AG09319 (cell line): ENCODE measurements at regions not wholly inside any gene's neighbourhood (a gene's known extent, or its start where the extent isn't known, plus 50 kb on each side); places are given as distances from the start of the nearest gene placed in this dataset.

Experiments used
- DNase-seq: peaks from one replicate; pipeline ENCODE4 v3.0.0-alpha.2; 2010; ENCODE audit warnings: low read depth; ENCODE audit errors: extremely low read depth
- CTCF ChIP-seq: IDR thresholded peaks from 2 replicates; pipeline ENCODE4 v1.5.1; 2011; ENCODE audit warnings: low read depth, mild to moderate bottlenecking, inconsistent platforms, low read length, moderate library complexity

DNA sequence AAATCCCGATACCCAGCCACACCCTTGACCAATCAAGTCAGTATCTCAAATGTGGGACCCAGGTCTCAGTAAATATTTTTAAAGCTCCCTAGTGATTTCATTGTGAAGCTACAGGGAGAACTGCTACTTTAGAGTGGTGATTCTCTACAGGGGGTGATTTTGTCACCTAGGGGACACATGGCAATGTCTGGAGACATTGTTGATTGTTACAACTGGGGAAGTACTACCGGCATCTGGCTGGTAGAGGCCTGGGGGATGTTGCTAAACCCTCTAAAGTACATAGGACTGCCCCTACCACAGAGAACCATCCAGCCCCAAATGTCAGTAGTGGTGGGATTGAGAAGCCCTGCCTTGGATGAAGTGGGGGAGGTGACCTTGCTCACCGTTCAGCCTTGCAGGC is 152.9 kb downstream of the RPS24 start:
- TF ChIP-seq CTCF, result no peak
- DNase-seq, result no peak

DNA sequence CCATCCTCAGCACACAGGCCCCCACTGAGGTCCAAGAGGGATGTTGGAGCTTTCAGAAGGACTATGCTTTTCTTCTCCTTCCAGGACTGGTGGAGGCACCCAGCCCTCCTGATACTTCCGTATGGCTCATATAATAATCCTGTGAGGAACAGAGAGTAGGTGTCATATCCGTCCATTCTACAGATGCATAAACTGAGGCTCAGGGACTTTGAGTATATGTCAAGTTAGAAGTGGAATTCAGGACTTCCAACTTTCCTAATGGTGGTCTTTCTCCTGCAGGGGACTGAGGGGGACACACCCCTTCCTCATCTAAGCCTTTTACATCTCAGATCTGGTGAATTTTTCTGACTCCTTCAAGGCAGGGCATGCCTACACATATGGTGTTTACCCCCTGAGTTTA is 153.7 kb downstream of the RPS24 start:
- no peak for DNase-seq
- no peak for TF ChIP-seq CTCF

DNA sequence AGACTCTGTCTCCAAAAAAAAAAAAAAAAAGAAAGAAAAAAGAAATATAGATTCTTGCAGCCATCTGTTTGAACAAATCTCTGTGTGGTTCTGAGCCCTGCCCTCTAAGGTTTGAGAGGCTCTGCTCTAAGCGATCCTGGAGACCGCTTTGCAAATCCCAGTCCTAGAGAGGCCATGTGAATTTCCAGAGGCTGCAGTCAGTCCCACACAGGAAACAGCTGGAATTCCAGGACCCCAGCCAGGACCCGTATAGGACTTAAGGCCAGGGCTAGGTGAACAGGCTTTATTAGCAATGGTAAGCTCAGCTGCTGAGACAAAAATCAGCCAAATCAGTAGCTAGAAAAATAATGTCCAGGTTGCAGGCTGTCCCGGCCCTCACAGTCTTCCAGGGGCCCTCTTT is 154.8 kb downstream of the RPS24 start:
- no peak for DNase-seq

GRCh38 chr10:78190051-78190825 is 156.6 kb downstream of the RPS24 start:
- DNase-seq, result no peak
- no peak for TF ChIP-seq CTCF

More for the DNA sequence above, 154.8 kb downstream of the RPS24 start:
- TF ChIP-seq CTCF, result no peak

- no peak for DNase-seq
- TF ChIP-seq CTCF, result no peak
Observed at GRCh38 chr10:78191301-78191700, 157.6 kb downstream of the RPS24 start.

DNA sequence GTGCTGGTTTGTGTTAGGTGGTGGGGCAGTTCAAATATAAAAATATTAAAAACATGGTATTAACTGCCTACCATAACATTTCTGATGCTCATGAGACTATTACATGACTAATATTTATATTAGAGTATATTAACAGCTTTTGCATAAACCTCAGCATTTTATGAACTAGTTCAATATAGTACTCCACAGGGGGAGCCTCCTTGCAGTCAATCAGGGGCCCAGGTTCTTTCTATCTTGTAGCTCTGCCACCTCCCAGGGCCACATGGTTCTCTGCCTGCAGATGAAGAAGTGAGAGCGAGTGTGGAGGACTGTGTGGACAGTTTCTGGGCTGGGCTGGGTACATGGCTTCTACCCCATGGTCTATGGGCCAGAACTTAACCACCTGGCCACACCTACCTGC is 159.5 kb downstream of the RPS24 start:
- TF ChIP-seq CTCF, result no peak
- no peak for DNase-seq

DNA sequence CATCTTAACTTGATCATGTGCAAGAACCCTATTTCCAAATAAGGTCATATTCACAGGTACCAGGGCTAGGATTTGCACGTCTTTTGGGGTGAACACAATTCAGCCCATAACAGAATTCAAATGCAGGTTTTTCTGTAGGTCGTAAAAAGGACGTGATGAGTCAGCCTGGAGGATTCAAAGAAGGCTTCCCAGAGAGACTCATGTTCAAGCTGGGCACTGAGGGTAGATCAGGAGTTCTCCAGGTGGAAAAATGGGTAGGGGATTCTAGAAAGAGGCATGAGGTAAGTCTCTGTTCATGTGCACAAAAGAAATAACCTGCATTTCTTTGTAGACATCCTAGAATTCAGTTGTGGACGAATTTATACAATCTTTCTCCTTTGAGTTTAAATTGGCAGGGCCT is 160.4 kb downstream of the RPS24 start:
- no peak for DNase-seq
- no peak for TF ChIP-seq CTCF
